ENCODE measurements at regions not wholly inside any gene's neighbourhood (a gene's known extent, or its start where the extent isn't known, plus 50 kb on each side); places are given as distances from the start of the nearest gene placed in this dataset.

DNA sequence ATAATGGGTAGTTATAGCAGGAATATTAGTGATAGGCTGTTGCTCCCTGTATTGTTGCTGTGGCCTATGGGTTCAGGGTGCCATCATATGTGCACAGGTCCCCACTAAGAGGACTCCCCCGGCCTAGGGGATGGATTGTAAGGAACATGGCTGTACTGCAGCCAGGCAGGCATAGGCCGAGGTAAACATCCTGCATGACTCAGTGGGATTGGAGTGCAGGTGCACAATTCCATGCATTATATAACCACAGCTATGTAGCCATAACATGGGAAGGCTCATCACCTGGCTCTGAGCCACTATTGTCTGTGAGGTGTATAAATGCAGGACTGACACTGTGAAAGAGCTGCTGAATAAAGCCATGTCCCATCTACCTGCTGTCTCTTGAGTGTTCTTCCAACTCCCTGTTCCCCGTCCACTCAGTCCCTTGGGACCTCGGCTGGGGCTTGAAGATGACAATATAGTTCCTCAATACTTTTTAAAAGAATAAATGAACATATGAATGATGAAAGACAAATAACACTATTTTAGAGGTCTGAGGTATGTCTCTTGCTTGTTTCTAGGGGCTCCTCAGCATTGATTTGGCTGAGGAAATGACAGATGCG, 425.2 kb downstream of the IDS start:
- Mint-ChIP-seq H3K27me3 (no peaks in the 10 kb centered on the region), H3K9me3 (no peaks in the 10 kb centered on the region), H3K27ac (no peak overlapping the region), H3K4me3 (no peak overlapping the region), H3K4me1 (no peaks in the 10 kb centered on the region), H3K36me3 (no peaks in the 10 kb centered on the region)
- ATAC-seq (replicated peaks) (no peak), DNase-seq (no peak)

DNA sequence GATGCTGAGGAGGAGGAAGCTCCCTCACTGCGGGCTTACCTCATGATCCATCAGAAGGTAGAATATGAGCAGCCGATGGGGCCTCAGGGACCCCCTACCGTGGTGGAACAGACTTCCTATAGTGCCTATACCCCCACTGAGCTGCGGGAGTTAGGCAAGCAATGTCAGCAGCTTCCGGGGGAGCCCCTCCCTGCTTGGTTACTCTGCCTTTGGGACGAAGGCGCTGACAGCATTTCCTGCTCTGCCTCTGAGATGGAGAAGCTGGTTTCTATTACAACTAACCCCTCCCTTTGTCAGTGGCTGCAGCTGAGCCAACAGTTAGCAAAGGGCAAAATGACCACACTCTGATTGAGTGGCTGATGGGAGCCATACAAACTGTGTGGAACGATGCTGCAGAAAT, 430.7 kb downstream of the IDS start:
- Mint-ChIP-seq H3K4me3 (no peak overlapping the region), H3K9me3 (no peaks in the 10 kb centered on the region), H3K27me3 (no peaks in the 10 kb centered on the region), H3K4me1 (no peaks in the 10 kb centered on the region), H3K36me3 (no peaks in the 10 kb centered on the region), H3K27ac (no peak overlapping the region)
- DNase-seq (no peak), ATAC-seq (replicated peaks) (peak in 1 of 2 donors; percentile 46)

DNA sequence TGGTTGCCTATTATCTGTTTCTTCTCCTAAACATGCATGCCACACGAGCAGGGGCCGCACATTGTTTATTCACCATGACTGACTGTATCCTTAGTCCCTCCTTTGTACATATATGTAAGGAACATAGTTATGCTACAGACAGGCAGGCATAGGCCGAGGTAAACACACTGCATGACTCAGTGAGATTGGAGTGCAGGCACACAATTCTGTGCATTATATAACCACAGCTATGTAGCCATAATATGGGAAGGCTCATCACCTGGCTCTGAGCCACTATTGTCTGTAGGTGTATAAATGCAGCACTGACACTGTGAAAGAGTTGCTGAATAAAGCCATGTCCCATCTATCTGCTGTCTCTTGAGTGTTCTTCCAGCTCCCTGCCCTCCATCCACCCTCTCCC, 431.6 kb downstream of the IDS start:
- no peaks in the 10 kb centered on the region for H3K27me3 Mint-ChIP-seq
- no peaks in the 10 kb centered on the region for H3K9me3 Mint-ChIP-seq
- H3K4me3 Mint-ChIP-seq: no peak overlapping the region
- H3K36me3 Mint-ChIP-seq: no peaks in the 10 kb centered on the region
- DNase-seq: no peak
- no peaks in the 10 kb centered on the region for H3K4me1 Mint-ChIP-seq
- H3K27ac Mint-ChIP-seq: no peak overlapping the region
- no peak for ATAC-seq (replicated peaks)

DNA sequence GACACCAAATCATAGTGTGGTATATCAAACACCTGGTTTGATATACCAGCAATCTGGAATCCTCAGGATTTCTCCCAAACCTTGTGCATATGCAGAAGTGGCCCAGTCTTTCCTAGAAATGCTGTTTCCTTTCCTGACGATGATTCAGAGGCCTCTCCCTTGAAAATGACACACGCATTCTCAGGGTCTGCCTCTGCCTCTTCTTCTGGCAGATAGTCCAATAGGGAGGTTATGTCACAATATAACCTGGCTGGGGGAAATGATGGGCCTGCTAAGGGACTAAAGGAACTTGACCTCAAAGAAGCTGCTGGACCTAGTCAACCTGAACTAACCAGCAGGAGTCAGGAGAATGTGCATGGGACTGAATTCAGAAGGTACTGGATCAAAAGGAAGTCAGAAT, 435.2 kb downstream of the IDS start:
- Mint-ChIP-seq H3K27me3 (peaks cover 0 to 6% of the 10 kb centered on the region in 2 donors), H3K9me3 (no peaks in the 10 kb centered on the region), H3K4me1 (no peaks in the 10 kb centered on the region), H3K36me3 (no peaks in the 10 kb centered on the region), H3K4me3 (no peak overlapping the region), H3K27ac (no peak overlapping the region)
- no peak for DNase-seq
- no peak for ATAC-seq (replicated peaks)

DNA sequence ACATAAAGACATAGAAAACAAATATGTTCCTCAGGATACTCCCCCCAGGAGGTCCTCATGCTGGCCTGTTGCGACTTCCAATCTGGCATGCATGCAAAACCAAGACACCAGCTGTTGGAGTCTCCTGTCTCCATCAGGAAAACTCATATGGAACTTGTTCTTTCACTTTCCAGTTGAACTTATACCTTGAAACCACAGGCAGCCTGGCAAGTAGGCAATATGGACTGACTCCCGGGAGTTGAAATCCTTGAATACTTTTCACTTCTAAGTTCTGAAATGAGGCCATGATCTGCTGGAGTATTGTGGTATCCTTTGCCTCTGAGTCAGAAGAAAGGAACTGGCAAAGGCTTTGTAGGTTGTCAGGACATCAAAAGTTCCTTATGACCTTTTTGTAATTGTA, 444.2 kb downstream of the IDS start:
- DNase-seq: no peak
- Mint-ChIP-seq H3K4me3 (no peak overlapping the region), H3K9me3 (no peaks in the 10 kb centered on the region), H3K4me1 (no peaks in the 10 kb centered on the region), H3K27me3 (no peaks in the 10 kb centered on the region), H3K36me3 (no peaks in the 10 kb centered on the region), H3K27ac (no peak overlapping the region)
- ATAC-seq (replicated peaks): no peak

Data from stimulated activated naive B cell treated with anti-CD40 and anti-IgM and Interleukin-4, amounts not matched to agents 10 μg/mL and 1 μg/mL and 100 μg/mL, for 72 hours (primary cell).